ENCODE measurements at regions not wholly inside any gene's neighbourhood (a gene's known extent, or its start where the extent isn't known, plus 50 kb on each side); places are given as distances from the start of the nearest gene placed in this dataset.
"Not testable (repeated sequence)": the region's sequence is repeated elsewhere in the genome, so short reads cannot be mapped to it uniquely, and the experiment has no call there.

DNA sequence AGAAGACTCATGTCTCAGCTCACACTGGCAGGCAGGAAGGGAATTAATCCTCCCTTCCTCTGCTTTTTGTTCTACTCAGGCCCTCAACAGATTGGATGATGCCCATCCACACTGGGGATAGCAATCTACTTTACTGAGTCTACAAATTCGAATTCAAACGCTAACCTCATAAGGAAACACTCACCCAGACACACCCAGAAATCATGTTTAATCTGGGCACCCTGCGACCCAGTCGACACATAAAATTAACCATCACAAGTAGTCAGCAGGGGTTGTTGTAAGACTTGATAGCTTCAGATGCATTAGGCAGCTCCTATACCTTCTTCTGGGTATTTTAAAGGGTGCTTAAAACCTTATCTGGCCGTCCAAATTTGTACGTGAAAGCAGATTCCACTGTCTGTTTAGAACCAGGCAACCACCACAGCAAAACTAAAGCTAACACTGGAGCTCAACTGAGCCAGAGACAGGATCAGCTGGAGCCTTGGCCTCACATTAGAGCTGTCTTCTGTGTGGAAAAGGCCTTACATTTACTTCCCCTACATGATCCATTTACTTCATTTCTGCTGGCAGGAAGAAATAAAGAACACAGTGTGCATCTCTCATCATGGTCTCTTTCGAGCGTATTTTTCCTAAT lies 407.3 kb upstream of the PPP2R3A start:
- no peaks in the 10 kb centered on the region for H3K4me1 Mint-ChIP-seq
- H3K27ac Mint-ChIP-seq: no peak overlapping the region
- peaks cover 0 to 7% (median 0%) of the 10 kb centered on the region in 3 donors for H3K27me3 Mint-ChIP-seq
- H3K4me3 Mint-ChIP-seq: no peak overlapping the region
- H3K9me3 Mint-ChIP-seq: peaks cover 0 to 5% (median 0%) of the 10 kb centered on the region in 7 donors
- H3K36me3 Mint-ChIP-seq: no peaks in the 10 kb centered on the region
- DNase-seq: no peak
- ATAC-seq (ENCODE audit: low read depth in 2 of 2): no peak

GRCh38 chr3:135558906-135559305 lies 406.6 kb upstream of the PPP2R3A start:
- H3K27me3 Mint-ChIP-seq: peaks cover 0 to 4% (median 0%) of the 10 kb centered on the region in 3 donors
- no peak overlapping the region for H3K4me3 Mint-ChIP-seq
- DNase-seq (no peak), ATAC-seq (ENCODE audit: low read depth in 2 of 2) (no peak)
- H3K36me3 Mint-ChIP-seq: no peaks in the 10 kb centered on the region
- H3K9me3 Mint-ChIP-seq: peaks cover 0 to 7% (median 0%) of the 10 kb centered on the region in 7 donors
- no peak overlapping the region for H3K27ac Mint-ChIP-seq
- H3K4me1 Mint-ChIP-seq: no peaks in the 10 kb centered on the region

GRCh38 chr3:135559802-135560201 lies 405.7 kb upstream of the PPP2R3A start:
- no peak overlapping the region for H3K4me3 Mint-ChIP-seq
- H3K27ac Mint-ChIP-seq: no peak overlapping the region
- H3K4me1 Mint-ChIP-seq: no peaks in the 10 kb centered on the region
- H3K36me3 Mint-ChIP-seq: no peaks in the 10 kb centered on the region
- H3K27me3 Mint-ChIP-seq: no peaks in the 10 kb centered on the region
- ATAC-seq (ENCODE audit: low read depth in 2 of 2) (no peak), DNase-seq (no peak)
- H3K9me3 Mint-ChIP-seq: peaks cover 0 to 4% (median 0%) of the 10 kb centered on the region in 7 donors

DNA sequence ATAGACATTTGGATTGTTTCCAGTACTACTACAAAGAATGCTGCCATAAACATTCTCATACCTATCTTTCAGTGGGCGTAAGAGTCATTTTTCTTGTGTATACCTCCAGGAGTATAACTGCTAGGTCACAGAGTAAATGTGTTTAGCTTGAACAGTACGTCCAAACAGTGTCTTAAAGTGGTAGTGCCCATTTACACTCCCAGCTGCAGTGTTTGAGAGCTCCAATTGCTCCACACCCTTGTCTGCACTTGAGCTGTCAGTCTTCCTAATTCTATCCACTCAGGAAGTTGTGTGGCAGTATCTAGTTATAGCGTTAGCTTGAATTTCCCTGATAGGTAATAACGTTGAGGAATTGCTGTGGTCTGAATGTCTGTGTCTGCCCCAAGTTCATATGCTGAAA lies 404.7 kb upstream of the PPP2R3A start:
- no peak overlapping the region for H3K4me3 Mint-ChIP-seq
- no peak overlapping the region for H3K27ac Mint-ChIP-seq
- H3K4me1 Mint-ChIP-seq: no peaks in the 10 kb centered on the region
- ATAC-seq (ENCODE audit: low read depth in 2 of 2) (no peak), DNase-seq (no peak)
- no peaks in the 10 kb centered on the region for H3K36me3 Mint-ChIP-seq
- H3K9me3 Mint-ChIP-seq: peaks cover 0 to 5% (median 0%) of the 10 kb centered on the region in 7 donors
- no peaks in the 10 kb centered on the region for H3K27me3 Mint-ChIP-seq

- ATAC-seq (ENCODE audit: low read depth in 2 of 2): no peak
- Mint-ChIP-seq H3K27ac (no peak overlapping the region), H3K4me1 (no peaks in the 10 kb centered on the region), H3K9me3 (peaks cover 0 to 9% (median 2%) of the 10 kb centered on the region in 7 donors), H3K27me3 (no peaks in the 10 kb centered on the region), H3K36me3 (no peaks in the 10 kb centered on the region), H3K4me3 (no peak overlapping the region)
- no peak for DNase-seq
Observed at GRCh38 chr3:135564696-135565095, 400.8 kb upstream of the PPP2R3A start.

GRCh38 chr3:135565546-135565945 lies 400.0 kb upstream of the PPP2R3A start:
- DNase-seq (no peak), ATAC-seq (ENCODE audit: low read depth in 2 of 2) (no peak)
- Mint-ChIP-seq H3K27me3 (no peaks in the 10 kb centered on the region), H3K36me3 (no peaks in the 10 kb centered on the region), H3K27ac (no peak overlapping the region), H3K4me3 (no peak overlapping the region), H3K4me1 (no peaks in the 10 kb centered on the region), H3K9me3 (peaks cover 0 to 9% (median 2%) of the 10 kb centered on the region in 7 donors)

DNA sequence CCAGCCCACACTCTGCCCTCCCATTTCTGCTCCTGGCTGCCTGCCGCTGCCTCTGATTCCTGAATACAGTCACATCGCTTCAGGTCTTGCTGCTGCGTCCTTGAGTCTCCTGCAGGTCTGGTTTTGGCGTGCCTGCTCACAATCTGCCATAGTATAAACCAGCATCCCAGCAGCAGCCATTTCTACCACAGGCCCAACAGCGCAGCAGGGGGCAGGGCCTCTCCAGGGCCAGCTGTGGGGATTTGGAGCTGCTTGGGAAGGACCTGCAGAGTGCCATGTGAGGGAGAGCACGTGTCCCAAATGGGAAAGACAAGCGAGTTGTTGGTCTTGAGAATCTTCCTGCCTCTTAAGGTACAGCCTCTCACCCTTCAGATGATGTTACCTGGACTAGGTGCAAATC lies 398.3 kb upstream of the PPP2R3A start:
- no peak for ATAC-seq (ENCODE audit: low read depth in 2 of 2)
- H3K27ac Mint-ChIP-seq: no peak overlapping the region
- H3K36me3 Mint-ChIP-seq: no peaks in the 10 kb centered on the region
- H3K4me3 Mint-ChIP-seq: no peak overlapping the region
- H3K4me1 Mint-ChIP-seq: no peaks in the 10 kb centered on the region
- no peak for DNase-seq
- H3K27me3 Mint-ChIP-seq: no peaks in the 10 kb centered on the region
- H3K9me3 Mint-ChIP-seq: peaks cover 0 to 9% (median 2%) of the 10 kb centered on the region in 7 donors

- Mint-ChIP-seq H3K4me3 (no peak overlapping the region), H3K4me1 (no peaks in the 10 kb centered on the region), H3K27ac (no peak overlapping the region), H3K27me3 (no peaks in the 10 kb centered on the region), H3K9me3 (peaks cover 0 to 6% (median 0%) of the 10 kb centered on the region in 7 donors), H3K36me3 (no peaks in the 10 kb centered on the region)
- ATAC-seq (ENCODE audit: low read depth in 2 of 2): no peak
- no peak for DNase-seq
Observed at GRCh38 chr3:135576751-135577150, 388.8 kb upstream of the PPP2R3A start.

DNA sequence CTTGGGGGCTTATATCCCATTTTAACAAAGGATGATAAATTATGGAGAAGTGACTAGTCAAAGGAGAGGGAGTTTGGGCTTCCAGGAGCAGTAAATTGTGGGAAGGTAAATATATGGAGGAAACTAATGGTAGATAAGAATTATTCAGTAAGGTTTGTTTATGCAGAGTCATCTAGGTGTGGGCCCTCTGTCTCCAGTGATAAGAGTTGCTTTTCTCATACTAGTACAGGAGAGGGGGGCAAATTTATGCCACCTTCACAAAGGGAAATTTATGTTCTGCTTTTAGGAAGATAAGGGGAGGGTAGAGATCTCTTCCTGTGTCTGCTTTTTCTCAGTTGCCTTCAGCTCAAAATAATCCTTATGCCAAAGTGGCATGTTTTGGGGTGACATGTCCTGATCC lies 383.7 kb upstream of the PPP2R3A start:
- H3K4me1 Mint-ChIP-seq: no peaks in the 10 kb centered on the region
- H3K36me3 Mint-ChIP-seq: no peaks in the 10 kb centered on the region
- no peak overlapping the region for H3K4me3 Mint-ChIP-seq
- ATAC-seq (ENCODE audit: low read depth in 2 of 2) (no peak), DNase-seq (no peak)
- H3K9me3 Mint-ChIP-seq: peaks cover 0 to 8% (median 0%) of the 10 kb centered on the region in 7 donors
- H3K27me3 Mint-ChIP-seq: no peaks in the 10 kb centered on the region
- no peak overlapping the region for H3K27ac Mint-ChIP-seq

DNA sequence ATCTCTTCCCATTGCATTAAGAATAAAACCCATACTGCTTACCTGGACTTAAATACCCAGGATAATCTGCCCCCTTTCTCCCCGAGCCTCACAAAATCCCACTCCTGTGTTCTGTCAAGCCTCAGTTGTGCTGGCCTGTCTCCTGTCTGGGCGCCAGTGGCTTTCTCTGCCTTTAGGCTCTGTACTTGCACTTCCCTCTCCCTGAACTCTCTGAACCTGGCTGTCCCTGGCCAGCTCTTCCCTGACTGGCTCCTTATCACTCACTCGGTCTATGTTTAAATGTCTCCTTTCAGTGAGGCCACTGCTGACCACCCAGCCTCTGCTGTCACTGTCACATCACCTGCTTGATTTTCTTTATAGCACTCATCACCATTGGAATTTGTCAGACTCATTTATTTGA lies 382.7 kb upstream of the PPP2R3A start:
- Mint-ChIP-seq H3K4me3 (no peak overlapping the region), H3K27ac (no peak overlapping the region), H3K9me3 (peaks cover 0 to 8% (median 0%) of the 10 kb centered on the region in 7 donors), H3K27me3 (no peaks in the 10 kb centered on the region), H3K4me1 (no peaks in the 10 kb centered on the region), H3K36me3 (no peaks in the 10 kb centered on the region)
- ATAC-seq (ENCODE audit: low read depth in 2 of 2) (no peak), DNase-seq (no peak)

- peaks cover 0 to 8% (median 0%) of the 10 kb centered on the region in 3 donors for H3K27me3 Mint-ChIP-seq
- ATAC-seq (ENCODE audit: low read depth in 2 of 2): no peak
- H3K4me3 Mint-ChIP-seq: no peak overlapping the region
- H3K27ac Mint-ChIP-seq: no peak overlapping the region
- H3K4me1 Mint-ChIP-seq: no peaks in the 10 kb centered on the region
- no peaks in the 10 kb centered on the region for H3K36me3 Mint-ChIP-seq
- no peak for DNase-seq
- peaks cover 2 to 18% (median 14%) of the 10 kb centered on the region in 7 donors for H3K9me3 Mint-ChIP-seq
Observed at GRCh38 chr3:135596563-135596962, 369.0 kb upstream of the PPP2R3A start.

- ATAC-seq (ENCODE audit: low read depth in 2 of 2): no peak
- no peak overlapping the region for H3K4me3 Mint-ChIP-seq
- H3K36me3 Mint-ChIP-seq: no peaks in the 10 kb centered on the region
- no peak overlapping the region for H3K27ac Mint-ChIP-seq
- H3K27me3 Mint-ChIP-seq: peaks cover 0 to 8% (median 0%) of the 10 kb centered on the region in 3 donors
- no peaks in the 10 kb centered on the region for H3K4me1 Mint-ChIP-seq
- DNase-seq: no peak
- H3K9me3 Mint-ChIP-seq: peaks cover 2 to 11% (median 5%) of the 10 kb centered on the region in 7 donors
Observed at GRCh38 chr3:135597855-135598254, 367.7 kb upstream of the PPP2R3A start.

DNA sequence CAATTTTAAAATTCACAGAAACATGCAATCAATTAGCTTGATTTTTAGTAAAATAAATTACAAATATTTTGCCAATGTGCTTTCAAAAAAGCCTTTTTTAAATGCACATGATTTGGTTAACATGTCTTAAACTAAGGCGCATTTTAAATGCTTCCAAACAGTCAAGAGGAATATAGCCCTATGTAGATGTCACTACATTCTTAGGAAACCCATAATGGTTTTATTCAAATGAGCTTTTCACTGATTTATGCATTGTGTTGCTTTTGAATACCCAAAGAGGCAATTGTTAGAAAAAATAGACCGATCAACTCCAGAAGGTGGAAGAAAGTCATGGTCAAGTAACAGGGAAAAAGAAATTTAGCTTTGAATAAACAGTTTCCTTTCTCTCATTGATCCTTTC lies 366.9 kb upstream of the PPP2R3A start:
- H3K4me1 Mint-ChIP-seq: no peaks in the 10 kb centered on the region
- H3K36me3 Mint-ChIP-seq: no peaks in the 10 kb centered on the region
- ATAC-seq (ENCODE audit: low read depth in 2 of 2) (no peak), DNase-seq (no peak)
- no peak overlapping the region for H3K4me3 Mint-ChIP-seq
- no peak overlapping the region for H3K27ac Mint-ChIP-seq
- H3K27me3 Mint-ChIP-seq: peaks cover 0 to 8% (median 0%) of the 10 kb centered on the region in 3 donors
- H3K9me3 Mint-ChIP-seq: peaks cover 0 to 6% (median 0%) of the 10 kb centered on the region in 7 donors

DNA sequence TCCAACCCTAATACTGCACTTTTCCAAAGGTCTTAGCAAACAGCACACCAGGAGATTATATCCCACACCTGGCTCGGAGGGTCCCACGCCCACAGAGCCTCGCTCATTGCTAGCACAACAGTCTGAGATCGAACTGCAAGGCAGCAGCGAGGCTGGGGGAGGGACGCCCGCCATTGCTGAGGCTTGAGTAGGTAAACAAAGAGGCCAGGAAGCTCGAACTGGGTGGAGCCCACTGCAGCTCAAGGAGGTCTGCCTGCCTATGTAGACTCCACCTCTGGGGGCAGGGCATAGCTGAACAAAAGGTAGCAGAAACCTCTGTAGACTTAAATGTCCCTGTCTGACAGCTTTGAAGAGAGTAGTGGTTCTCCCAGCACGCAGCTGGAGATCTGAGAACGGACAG lies 361.0 kb upstream of the PPP2R3A start:
- not testable (repeated sequence) for H3K4me1 Mint-ChIP-seq; H3K9me3 Mint-ChIP-seq; H3K27ac Mint-ChIP-seq; H3K27me3 Mint-ChIP-seq; ATAC-seq (ENCODE audit: low read depth in 2 of 2); H3K4me3 Mint-ChIP-seq; DNase-seq; H3K36me3 Mint-ChIP-seq

DNA sequence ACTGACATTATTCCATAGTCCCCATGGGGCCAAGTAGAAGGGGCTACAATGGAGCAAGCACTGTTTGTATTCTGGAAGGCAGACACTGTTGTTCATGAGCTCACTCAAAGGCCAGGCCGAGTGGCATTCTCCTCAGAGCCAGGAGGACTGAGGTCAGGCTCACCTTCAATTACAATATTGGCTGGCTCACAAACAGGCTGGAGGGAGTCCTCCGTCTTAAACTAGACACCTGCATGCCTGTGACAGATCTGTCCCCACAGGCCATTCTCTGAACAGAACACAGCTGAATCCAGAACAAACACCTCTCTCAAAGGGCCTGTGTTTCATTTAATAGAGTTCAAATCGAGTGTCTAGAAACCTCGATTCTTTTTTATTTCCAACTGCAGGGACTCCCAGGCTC lies 347.4 kb upstream of the PPP2R3A start:
- Mint-ChIP-seq H3K27ac (no peak overlapping the region), H3K4me1 (no peaks in the 10 kb centered on the region), H3K36me3 (no peaks in the 10 kb centered on the region), H3K4me3 (no peak overlapping the region), H3K9me3 (peaks cover 0 to 6% (median 2%) of the 10 kb centered on the region in 7 donors), H3K27me3 (no peaks in the 10 kb centered on the region)
- ATAC-seq (ENCODE audit: low read depth in 2 of 2) (no peak), DNase-seq (no peak)

All from naive B cell (primary cell).